ENCODE measurements at regions not wholly inside any gene's neighbourhood (a gene's known extent, or its start where the extent isn't known, plus 50 kb on each side); places are given as distances from the start of the nearest gene placed in this dataset.
A peak's percentile ranks its signal among the peaks of the same experiment; 100 is the strongest.

DNA sequence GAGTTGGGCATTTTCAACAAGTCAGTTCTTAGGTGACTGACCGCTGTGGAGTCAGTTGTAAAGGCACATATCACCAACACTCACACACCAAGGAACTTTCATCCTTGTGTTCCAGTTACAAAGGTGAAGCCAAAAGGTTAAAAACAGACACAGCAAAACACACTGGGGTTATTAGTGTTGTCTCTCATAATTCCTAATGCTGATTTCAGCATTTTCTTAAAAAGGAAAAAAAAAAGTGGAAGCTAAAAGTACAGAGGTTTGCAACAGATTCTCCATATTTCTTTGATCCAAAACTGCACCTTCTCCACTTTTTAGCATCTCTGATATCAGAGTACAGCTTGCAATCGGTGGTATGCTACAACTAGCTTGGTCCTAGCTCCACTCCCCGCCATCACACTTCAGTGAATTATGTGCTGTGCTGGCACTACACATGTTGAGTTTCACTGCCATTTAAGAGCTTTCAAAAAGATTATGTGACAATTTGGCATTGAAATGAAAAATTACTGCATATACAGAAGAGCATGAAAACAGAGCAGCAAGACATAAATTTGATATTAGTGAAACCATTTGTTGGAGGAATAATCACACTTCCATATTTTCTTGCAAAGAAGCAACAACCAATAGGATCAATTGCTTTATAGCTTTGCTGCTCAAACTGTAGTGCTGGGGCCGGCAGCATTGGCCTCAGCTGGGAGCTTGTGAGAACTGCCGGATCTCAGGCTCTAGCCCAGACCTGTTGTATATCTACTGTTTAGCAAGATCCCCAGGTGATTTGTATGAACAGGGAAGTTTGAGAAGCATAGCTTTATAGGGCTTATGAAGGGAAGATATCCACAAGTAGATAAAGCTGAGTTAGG is 62.3 kb upstream of the DAPL1 start:
- no peak for DNase-seq

DNA sequence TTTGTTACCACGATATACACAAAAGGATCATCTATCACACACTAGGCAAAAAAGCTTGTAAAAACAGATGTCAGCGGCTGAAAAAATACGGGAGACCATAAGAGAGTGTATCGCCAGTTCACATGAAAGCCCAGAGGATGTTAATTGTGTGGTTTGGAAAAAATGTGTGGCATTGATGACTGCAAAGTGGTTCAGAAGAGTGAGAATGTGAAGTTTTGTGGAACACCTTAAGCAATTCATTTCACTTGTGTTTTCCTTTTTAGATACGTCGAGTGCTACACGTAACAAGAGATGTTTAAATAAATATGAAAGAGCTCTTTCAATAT is 61.7 kb upstream of the DAPL1 start:
- DNase-seq, result no peak

DNA sequence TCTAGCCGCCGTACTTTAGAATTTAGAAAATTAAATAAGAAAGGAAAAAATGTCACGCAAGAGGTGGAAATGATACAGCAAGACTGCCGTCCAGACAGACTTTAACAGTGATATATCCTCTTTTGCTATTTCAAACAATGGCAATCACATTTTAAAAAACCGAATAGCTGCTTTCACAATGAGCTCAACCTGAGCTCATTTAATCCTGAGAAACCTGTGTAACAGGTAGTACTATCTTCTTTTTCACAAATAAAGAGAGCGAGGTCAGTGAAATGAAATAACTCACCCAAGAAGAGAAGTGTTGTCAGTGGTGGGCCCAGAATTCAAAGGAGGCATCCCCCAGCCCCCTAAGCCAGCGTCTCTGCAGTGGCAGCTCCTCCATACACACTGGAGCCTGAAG is 60.7 kb upstream of the DAPL1 start:
- DNase-seq, result no peak

DNA sequence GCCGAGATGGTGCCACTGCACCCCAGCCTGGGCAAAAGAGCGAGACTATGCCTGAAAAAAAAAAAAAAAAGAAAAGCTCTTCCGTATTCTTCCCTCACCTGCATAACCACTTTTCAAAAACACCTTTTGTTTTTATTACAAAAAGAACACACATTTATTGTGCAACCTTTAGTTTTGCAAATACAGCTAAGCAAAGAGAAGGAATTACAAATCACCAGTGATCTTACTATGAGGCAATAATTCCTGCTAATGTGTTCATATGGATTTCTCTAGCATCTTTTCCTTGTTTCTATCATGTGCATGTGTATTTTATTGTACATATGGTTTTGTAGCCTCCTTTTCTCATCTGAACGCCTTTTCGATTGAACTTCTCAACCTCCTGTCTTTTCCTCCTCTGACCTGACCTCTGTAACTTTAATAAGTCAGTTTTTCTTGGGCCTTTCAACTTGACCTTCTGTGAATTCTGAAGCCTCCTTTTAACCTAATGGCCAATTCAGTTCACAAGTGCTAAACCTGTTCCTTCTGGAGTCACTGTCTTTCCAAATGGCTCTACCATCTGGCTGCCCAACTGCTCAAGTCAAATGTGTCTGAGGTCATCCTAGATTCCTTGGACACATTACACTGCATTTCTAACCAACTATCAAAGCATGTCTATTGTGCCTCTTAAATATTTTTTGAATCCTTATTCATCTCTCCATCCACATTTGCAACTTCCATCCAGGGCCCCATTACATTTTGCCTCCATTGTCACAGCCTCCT is 59.1 kb upstream of the DAPL1 start:
- DNase-seq, result no peak

DNA sequence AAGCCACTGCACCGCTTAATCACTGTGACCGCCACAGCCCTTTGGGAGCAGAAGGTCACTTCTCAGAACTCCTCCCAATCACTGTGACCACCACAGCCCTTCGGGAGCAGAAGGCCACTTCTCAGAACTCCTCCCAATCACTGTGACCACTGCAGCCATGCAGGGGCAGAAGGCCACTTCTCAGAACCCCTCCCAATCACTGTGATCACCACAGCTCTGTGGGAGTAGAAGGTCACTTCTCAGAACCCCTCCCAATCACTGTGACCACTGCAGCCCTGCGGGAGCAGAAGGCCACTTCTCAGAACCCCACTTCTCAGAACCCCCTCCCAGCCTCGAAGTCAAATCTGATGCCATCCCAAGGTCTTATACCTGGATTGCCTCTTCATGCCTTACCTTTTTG is 56.8 kb upstream of the DAPL1 start:
- no peak for DNase-seq

DNA sequence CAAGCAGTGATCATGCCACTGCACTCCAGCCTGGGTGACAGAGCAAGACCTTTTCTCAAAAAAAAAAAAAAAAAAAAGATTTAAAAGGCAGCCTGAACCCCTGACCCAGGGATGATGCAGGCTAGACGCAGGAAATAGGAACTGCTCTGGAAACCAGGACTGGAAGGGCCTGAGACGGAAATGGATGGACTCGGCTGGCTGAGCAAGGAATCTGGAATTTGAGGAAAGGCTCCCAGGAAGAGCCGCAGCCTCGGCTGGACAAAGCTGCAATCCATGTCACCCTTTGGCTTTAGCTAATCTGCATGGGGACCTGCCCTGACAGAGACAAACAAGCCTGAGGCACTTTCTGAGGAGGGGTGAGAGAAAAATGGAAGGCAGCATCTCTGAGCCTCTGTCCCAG is 55.0 kb upstream of the DAPL1 start:
- DNase-seq, result no peak

DNA sequence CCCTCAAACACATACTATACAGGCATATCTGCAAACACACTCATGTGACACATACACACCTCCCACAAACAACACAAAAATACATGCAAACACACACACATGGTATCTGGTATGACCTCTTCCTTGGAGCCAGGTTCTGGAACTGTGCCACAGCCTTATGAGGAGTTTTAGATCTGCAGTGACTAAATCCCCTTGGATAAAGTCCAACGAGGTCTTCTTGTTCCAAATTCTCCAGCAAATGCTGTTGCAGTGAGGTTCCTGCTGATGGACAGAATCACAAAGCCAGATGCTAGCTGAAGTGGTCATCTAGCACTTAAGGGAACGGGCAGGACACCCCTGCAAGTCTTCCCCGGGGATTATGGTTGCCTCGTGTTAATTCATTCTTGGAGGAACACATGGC is 54.5 kb upstream of the DAPL1 start:
- no peak for DNase-seq

DNA sequence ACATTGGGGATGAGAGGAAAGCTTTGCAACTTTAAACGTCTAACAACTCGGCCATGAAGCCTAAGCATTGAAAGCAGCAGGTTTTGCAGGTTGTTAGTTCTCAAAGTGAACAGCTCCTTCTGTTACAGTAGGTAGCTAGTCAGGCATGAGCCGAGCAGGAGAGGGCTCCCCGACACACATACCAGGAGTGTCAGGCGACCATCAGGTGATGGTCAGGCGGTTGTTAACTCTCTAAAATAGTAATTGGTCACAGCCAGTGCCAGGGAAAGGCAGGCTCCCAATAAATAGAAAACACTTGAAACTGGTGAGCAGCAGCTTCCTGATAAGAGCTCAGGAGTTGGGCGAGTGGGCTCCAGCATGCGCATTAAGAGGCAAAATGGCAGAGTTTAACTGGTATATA is 53.5 kb upstream of the DAPL1 start:
- DNase-seq, result no peak

DNA sequence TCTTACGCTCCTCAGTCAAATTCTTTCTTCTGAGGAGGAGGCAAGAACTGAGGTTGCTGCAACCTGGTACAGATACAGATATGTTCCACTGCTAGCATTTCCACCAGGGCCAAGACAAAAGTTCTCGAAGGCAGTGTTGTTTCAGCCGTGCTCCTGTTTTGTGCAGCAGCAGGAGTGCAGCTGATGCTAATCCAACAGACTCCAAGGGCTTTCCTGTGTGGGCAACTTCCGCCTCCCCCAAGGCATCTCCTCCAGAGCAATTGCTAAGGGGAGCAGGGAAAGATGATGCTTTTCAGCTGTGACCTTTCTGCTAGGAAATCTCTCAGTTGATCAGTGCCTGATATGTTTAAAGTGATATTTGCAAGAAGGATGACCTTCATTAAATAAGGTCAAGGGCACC is 52.6 kb upstream of the DAPL1 start:
- DNase-seq, result no peak

DNA sequence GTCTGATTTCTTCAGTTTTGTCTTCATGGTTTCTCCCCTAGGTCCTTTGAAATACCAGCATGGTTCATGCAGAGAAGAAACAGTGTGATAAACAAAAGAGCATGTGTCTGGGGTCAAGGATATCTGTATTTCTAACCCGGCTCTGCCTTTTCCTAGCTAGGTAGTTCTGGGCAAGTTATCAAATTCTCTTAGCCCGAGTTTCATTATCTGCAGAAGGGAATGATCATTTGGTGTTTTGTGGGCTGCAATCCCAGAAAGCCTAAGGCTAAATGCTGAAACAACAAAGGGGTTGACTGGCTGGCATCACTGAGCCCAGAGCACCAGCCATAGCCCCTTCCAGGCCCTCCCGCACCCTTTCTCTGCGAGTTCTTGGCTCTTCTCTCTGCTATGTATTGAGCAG is 51.7 kb upstream of the DAPL1 start:
- no peak for DNase-seq

DNA sequence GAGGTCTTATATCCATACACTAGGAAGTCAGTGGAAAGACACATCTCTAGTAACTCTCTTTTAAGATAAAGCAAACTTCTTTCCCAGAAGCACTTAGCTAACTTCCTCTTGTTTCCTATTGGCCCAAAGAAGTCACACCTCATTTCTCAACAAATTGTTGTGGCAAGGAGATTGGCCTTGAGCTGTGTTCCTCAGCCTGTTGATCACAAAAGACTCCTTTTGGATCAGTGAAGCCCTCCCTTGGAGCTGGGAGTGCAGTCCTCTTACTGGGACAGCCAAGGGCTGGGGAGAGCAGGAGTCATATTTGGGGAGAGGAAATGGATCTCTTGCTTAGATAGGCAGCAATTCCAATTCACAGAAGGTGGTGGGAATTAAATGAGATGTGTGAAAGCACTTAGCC is 51.2 kb upstream of the DAPL1 start:
- no peak for DNase-seq

DNA sequence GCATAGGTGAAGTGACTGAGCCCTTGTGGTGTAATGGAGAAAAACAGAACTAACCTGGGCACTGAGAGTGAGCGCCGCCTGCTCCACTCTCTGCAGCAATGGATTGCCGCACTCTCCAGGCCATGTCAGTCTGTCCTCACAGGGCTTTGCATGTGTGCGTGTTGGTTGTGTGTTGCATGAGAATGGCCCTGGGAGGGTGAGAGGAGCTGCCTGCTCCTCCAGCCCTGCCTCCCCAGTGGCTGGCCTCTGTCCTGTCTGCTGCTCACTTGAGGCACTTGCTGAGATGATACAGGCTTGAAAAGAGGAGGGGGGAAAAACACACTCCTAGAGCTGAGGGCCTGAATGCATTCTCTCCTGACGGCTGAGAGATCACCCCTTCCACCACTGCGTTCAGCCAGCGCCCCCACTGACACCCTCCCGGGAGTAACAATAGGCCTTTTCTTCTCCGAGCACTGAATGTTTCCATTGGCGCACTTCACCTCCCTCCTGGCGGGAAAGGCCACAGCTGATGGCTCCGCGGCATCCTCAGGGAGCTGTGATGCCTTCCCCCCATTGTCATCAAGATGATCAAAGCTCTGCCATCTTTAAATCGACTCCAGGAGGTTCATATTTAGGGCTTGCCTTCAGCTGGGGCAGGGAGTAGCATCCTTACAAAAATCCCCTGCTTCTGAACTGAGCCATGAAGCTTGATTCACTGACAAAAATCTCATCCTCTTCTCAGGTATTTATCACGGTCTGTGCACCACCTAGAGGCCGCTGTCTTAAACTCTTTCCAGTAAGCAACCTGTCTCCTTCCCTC is 49.9 kb upstream of the DAPL1 start:
- DNase-seq, result peak; percentile 77
